LNCAP (cell line): ENCODE measurements at regions not wholly inside any gene's neighbourhood (a gene's known extent, or its start where the extent isn't known, plus 50 kb on each side); places are given as distances from the start of the nearest gene placed in this dataset.

Experiments
- TF ChIP-seq, protein P1 (sequence below): fragments of 450-650 bp; IDR thresholded peaks from 2 replicates; pipeline ENCODE4 v1.5.1; 2017; ENCODE audit warnings: mild to moderate bottlenecking

DNA sequence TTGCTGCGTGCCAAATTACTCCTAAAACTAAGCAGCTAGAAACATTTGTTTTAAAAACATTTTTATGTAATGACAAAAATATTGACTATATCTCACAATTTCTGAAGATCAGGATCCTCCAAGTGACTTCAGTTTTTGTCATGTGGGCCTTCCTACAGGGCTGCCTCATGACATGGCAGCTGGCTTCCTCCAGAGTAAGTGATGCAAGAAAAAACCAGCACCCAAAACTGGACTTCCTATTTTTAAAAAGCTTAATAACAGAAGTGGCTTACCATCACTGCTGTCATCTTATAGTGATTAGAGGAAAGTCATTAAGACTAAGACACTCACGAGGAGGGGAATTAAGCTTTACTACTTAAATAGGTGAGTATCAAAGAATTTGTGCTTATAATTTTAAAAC is 681.7 kb downstream of the PCDH17 start:
- TF ChIP-seq, protein P1, sequence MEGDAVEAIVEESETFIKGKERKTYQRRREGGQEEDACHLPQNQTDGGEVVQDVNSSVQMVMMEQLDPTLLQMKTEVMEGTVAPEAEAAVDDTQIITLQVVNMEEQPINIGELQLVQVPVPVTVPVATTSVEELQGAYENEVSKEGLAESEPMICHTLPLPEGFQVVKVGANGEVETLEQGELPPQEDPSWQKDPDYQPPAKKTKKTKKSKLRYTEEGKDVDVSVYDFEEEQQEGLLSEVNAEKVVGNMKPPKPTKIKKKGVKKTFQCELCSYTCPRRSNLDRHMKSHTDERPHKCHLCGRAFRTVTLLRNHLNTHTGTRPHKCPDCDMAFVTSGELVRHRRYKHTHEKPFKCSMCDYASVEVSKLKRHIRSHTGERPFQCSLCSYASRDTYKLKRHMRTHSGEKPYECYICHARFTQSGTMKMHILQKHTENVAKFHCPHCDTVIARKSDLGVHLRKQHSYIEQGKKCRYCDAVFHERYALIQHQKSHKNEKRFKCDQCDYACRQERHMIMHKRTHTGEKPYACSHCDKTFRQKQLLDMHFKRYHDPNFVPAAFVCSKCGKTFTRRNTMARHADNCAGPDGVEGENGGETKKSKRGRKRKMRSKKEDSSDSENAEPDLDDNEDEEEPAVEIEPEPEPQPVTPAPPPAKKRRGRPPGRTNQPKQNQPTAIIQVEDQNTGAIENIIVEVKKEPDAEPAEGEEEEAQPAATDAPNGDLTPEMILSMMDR, result no peak

DNA sequence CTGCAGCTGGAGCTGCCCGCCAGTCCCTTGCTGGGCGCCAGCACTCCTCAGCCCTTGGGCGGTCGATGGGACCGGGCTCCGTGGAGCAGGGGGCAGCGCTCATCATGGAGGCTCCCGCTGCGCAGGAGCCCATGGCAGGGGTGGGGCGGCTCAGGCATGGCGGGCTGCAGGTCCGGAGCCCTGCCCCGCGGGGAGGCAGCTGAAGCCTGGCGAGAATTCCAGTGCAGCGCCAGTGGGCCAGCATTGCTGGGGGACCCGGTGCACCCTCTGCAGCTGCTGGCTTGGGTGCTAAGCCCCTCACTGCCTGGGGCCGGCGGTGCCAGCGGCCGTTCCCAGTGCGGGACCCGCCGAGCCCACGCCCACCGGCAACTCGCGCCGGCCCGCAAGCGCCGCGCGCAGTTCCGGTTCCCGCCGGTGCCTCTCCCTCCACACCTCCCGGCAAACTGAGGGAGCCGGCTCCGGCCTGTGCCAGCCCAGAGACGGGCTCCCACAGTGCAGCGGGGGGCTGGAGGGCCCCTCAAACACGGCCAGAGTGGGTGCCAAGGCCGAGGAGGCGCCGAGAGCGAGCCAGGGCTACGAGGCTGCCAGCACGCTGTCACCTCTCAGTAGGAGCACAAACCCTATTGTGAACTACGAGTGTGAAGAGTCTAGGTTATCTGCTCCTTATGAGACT is 687.1 kb downstream of the PCDH17 start:
- TF ChIP-seq, protein P1, result no peak

DNA sequence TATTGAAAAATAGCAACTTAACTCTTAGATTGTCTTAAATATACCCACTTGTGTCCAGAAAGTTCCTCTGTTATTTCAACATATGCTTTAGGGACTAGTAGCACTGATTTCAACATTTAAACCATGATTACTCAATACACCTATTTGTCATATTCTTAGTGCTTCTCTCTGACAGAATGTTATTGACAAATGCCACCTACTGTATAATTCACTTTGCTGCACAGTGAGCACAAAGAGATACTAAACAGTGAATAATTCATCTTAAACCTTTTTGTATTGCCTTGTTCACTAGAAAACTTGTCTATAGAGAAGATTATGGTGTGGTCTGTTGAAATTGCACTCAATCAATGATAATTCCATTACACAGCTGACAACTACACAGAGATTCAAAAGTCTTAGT is 692.6 kb downstream of the PCDH17 start:
- TF ChIP-seq, protein P1, result no peak

DNA sequence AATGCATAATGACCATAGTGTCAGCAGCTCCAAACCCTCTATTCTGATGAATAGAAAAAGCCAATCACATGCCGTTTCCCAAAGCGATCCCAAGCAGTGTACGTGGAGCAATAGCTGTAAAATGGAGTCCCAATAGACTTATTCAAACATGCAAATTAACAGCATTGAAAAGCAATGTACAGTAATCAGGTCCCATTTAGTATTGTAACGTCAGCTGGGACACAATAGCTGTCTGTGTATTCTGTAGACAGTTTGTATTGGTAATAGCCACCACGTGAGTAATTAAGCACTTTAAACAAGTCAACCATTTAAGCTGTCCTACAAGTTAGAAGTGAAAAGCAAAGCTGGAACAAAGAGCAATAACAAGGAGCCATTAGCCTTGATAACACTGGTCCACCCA is 698.2 kb downstream of the PCDH17 start:
- TF ChIP-seq, protein P1, result no peak

DNA sequence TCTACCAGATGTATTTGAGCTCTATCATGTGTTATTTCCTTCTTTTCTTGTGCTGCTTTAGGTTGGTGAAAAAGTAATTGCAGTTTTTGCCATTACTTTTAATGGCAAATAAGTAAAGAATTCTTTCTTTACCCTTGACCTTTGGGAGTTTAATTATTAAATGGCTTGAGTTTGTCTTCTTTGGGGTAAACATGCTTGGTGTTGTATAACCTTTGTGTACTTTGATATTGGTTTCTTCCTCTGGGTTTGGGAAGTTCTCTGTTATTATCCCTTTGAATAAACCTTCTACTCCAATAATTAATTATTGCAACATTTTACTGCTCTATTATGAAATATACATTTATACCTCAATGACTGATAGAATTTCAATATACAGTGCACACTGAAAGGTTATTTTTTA is 709.4 kb downstream of the PCDH17 start:
- TF ChIP-seq, protein P1, result no peak

DNA sequence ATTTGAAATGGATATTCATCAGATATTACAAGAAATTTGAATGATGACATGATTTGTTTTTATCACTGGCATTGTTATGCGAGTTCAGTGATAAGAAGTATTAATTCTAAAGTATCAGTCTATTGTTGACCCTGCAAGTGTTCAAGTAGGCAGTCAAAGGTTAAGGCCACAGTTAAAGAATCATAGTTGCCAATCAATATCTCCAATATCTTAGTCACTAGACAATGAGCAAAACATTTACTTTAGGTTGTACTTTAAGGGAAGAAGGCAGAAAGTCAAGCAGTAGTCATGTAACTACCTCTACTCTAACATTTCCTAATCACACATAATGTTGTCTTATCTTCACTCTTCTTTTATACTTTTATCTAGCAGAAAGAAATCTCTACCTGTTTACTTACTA is 709.8 kb downstream of the PCDH17 start:
- TF ChIP-seq, protein P1, result no peak

DNA sequence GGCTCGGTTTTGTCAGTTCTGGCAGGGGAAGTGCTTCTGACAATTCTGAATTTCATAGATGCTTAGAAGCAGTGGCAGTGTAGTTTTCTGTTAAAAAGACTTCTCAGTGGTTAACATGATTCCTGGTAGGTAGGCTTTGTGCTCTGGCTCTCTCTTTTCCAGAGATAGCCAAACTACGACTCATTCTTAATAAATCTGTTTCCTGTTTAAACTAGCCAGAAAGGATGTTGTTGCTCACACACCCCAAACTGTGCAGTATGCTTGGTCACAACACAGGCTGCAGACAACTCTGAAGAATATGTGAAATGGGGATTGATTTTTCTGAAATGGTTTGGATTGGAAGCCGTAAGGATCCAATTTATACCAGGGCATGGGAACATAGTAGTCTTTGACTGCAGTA is 711.5 kb downstream of the PCDH17 start:
- TF ChIP-seq, protein P1, result no peak

DNA sequence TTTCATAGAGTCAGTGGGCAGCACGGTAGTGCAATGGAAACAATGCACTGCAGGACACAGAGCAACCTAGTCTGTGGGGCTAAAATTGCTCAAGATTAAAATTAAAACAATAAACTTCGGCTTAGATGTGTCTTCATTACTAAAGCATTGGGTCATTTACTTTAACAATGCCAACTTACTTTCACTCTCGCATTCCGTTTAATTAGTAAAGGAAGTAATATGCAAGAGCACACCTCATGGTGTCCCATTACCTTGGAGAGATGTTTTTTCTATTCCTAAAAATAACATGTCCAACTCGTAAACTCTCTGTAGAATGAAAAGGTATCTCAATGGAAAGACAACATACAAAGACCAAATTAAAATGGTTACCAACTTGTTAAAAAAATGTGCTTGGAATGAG is 738.4 kb downstream of the PCDH17 start:
- TF ChIP-seq, protein P1, result no peak
